Glutamatergic neuron (in vitro differentiated cells): ENCODE measurements at regions not wholly inside any gene's neighbourhood (a gene's known extent, or its start where the extent isn't known, plus 50 kb on each side); places are given as distances from the start of the nearest gene placed in this dataset.

Experiments
- DNase-seq: peaks from one replicate; pipeline ENCODE4 v3.0.0; 2022
- H3K27ac Mint-ChIP-seq: one replicate; pipeline ENCODE4 v1.8.0; 2020; ENCODE audit warnings: mild to moderate bottlenecking, mixed read lengths, inconsistent platforms; ENCODE audit not compliant: unreplicated experiment
- H3K27me3 Mint-ChIP-seq: one replicate; pipeline ENCODE4 v1.8.0; 2020; ENCODE audit warnings: mild to moderate bottlenecking, moderate library complexity, mixed read lengths, inconsistent platforms; ENCODE audit not compliant: unreplicated experiment
- H3K36me3 Mint-ChIP-seq: one replicate; pipeline ENCODE4 v1.8.0; 2020; ENCODE audit warnings: mild to moderate bottlenecking, mixed read lengths, inconsistent platforms; ENCODE audit not compliant: unreplicated experiment
- H3K4me1 Mint-ChIP-seq: one replicate; pipeline ENCODE4 v1.8.0; 2020; ENCODE audit warnings: mild to moderate bottlenecking, low read depth, mixed read lengths, inconsistent platforms; ENCODE audit not compliant: unreplicated experiment
- H3K4me3 Mint-ChIP-seq: one replicate; pipeline ENCODE4 v1.8.0; 2020; ENCODE audit warnings: mild to moderate bottlenecking, mixed read lengths, inconsistent platforms; ENCODE audit not compliant: unreplicated experiment
- H3K9me3 Mint-ChIP-seq: one replicate; pipeline ENCODE4 v1.8.0; 2020; ENCODE audit warnings: mild to moderate bottlenecking, moderate library complexity, mixed read lengths, inconsistent platforms; ENCODE audit not compliant: unreplicated experiment
- TF ChIP-seq, protein P1 (sequence below): fragments of 200-600 bp; sonication (generic); IDR thresholded peaks from one replicate; pipeline ENCODE4 v1.5.0; 2021; ENCODE audit not compliant: partially characterized antibody, unreplicated experiment

DNA sequence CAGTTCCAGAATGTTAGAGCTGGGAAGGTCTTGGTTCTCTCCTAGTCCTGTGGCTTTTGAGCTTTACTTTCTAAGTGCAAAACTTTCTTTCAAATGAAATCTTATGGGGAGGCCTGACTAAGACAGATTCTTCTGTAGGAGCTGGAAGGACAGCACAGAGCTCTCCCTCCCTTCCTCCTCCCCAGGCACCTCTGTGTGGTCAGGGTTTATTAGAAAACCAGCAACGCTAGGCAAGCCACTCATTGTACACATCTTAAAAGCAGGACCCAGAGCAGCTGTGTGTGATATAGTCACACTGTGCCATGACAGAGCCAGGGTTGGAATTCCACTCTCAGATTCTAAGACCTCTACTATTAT lies 241.1 kb upstream of the RAB4A start:
- TF ChIP-seq, protein P1, sequence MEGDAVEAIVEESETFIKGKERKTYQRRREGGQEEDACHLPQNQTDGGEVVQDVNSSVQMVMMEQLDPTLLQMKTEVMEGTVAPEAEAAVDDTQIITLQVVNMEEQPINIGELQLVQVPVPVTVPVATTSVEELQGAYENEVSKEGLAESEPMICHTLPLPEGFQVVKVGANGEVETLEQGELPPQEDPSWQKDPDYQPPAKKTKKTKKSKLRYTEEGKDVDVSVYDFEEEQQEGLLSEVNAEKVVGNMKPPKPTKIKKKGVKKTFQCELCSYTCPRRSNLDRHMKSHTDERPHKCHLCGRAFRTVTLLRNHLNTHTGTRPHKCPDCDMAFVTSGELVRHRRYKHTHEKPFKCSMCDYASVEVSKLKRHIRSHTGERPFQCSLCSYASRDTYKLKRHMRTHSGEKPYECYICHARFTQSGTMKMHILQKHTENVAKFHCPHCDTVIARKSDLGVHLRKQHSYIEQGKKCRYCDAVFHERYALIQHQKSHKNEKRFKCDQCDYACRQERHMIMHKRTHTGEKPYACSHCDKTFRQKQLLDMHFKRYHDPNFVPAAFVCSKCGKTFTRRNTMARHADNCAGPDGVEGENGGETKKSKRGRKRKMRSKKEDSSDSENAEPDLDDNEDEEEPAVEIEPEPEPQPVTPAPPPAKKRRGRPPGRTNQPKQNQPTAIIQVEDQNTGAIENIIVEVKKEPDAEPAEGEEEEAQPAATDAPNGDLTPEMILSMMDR: no peak
- DNase-seq: no peak
- H3K27me3 Mint-ChIP-seq: peaks cover 25% of the 10 kb centered on the region
- H3K4me3 Mint-ChIP-seq: peak overlapping the region; percentile 18
- peaks cover 34% of the 10 kb centered on the region for H3K9me3 Mint-ChIP-seq
- H3K36me3 Mint-ChIP-seq: no peaks in the 10 kb centered on the region
- peaks cover 64% of the 10 kb centered on the region for H3K4me1 Mint-ChIP-seq
- peak overlapping the region; percentile 90 for H3K27ac Mint-ChIP-seq

GRCh38 chr1:229030630-229031029 lies 240.3 kb upstream of the RAB4A start:
- Mint-ChIP-seq H3K4me1 (peaks cover 62% of the 10 kb centered on the region), H3K4me3 (peak overlapping the region; percentile 79), H3K9me3 (peaks cover 34% of the 10 kb centered on the region), H3K36me3 (no peaks in the 10 kb centered on the region), H3K27ac (peak overlapping the region; percentile 98), H3K27me3 (peaks cover 25% of the 10 kb centered on the region)
- TF ChIP-seq, protein P1: no peak
- DNase-seq: no peak

DNA sequence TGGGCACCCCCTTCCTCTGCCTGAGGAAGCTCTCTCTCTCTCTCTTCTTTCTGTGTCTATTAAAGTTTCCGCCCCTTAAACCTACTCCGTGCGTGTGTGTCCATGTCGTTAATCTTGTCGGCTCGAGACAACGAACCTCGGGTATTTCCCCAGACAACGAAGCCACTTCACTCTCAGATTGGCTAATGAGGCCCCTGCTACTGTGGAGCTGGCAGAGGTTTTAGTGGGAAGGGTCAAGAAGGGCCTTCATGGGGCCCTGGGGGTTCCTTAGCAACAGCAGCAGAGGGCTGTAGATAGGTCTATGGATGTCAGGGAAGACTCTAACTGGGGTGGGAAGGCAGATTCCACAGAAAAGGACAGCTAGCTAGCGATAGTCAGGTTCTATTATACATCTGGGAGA lies 239.8 kb upstream of the RAB4A start:
- Mint-ChIP-seq H3K4me1 (peaks cover 61% of the 10 kb centered on the region), H3K9me3 (peaks cover 34% of the 10 kb centered on the region), H3K36me3 (no peaks in the 10 kb centered on the region), H3K27me3 (peaks cover 25% of the 10 kb centered on the region), H3K4me3 (peak overlapping the region; percentile 79), H3K27ac (peak overlapping the region; percentile 98)
- DNase-seq: peak; percentile 43
- TF ChIP-seq, protein P1: no peak

- Mint-ChIP-seq H3K4me3 (peak overlapping the region; percentile 79), H3K9me3 (peaks cover 34% of the 10 kb centered on the region), H3K27me3 (peaks cover 25% of the 10 kb centered on the region), H3K36me3 (no peaks in the 10 kb centered on the region), H3K27ac (peak overlapping the region; percentile 98), H3K4me1 (peaks cover 57% of the 10 kb centered on the region)
- TF ChIP-seq, protein P1: no peak
- peak; percentile 89 for DNase-seq
Observed at GRCh38 chr1:229031481-229032341, 239.2 kb upstream of the RAB4A start.

DNA sequence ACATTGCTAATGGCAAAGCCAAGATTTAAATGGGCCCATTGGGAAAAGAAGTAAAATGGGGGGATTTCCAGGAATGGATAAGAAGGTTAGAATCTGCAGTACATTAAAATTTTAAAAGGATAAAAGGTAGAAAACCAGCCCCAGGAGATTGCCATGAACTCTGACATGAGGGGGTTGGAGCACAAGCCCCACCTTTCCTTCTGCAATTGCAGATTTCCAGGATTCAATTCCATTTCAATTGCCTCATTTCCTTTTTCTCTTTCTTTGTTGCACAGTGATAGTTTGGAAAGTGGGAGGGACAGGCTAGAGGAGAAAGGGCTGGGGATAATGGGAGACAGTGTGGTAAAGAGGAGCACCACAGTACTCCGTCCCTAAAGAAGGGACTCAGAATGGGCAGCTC lies 238.5 kb upstream of the RAB4A start:
- H3K4me3 Mint-ChIP-seq: peak overlapping the region; percentile 40
- peak overlapping the region; percentile 41 for H3K27ac Mint-ChIP-seq
- DNase-seq: no peak
- TF ChIP-seq, protein P1: no peak
- peaks cover 51% of the 10 kb centered on the region for H3K4me1 Mint-ChIP-seq
- H3K27me3 Mint-ChIP-seq: peaks cover 25% of the 10 kb centered on the region
- H3K36me3 Mint-ChIP-seq: no peaks in the 10 kb centered on the region
- peaks cover 34% of the 10 kb centered on the region for H3K9me3 Mint-ChIP-seq
